LNCaP clone FGC (cell line): ENCODE measurements at regions not wholly inside any gene's neighbourhood (a gene's known extent, or its start where the extent isn't known, plus 50 kb on each side); places are given as distances from the start of the nearest gene placed in this dataset.
"Not testable (repeated sequence)": the region's sequence is repeated elsewhere in the genome, so short reads cannot be mapped to it uniquely, and the experiment has no call there.

ENCODE experiments used
- DNase-seq: peaks from one replicate; pipeline ENCODE4 v3.0.0-alpha.2; 2011; ENCODE audit warnings: low read depth
- H3K4me3 ChIP-seq: 2 replicates; pipeline ENCODE4 v1.5.1; 2011; ENCODE audit warnings: mild to moderate bottlenecking, low read depth, low read length, control low read depth
- CTCF ChIP-seq: IDR thresholded peaks from 2 replicates; pipeline ENCODE4 v1.5.1; 2012; ENCODE audit warnings: mild to moderate bottlenecking; ENCODE audit not compliant: control insufficient read depth, insufficient read depth; ENCODE audit errors: extremely low read depth

GRCh38 chr10:25743832-25744231, 190.2 kb upstream of the MYO3A start:
- no peak for TF ChIP-seq CTCF
- DNase-seq: no peak
- no peak overlapping the region for H3K4me3 ChIP-seq

GRCh38 chr10:25744574-25744973, 189.5 kb upstream of the MYO3A start:
- TF ChIP-seq CTCF: no peak
- H3K4me3 ChIP-seq: no peak overlapping the region
- DNase-seq: no peak

GRCh38 chr10:25745976-25746375, 188.1 kb upstream of the MYO3A start:
- TF ChIP-seq CTCF: no peak
- no peak overlapping the region for H3K4me3 ChIP-seq
- DNase-seq: no peak

- no peak overlapping the region for H3K4me3 ChIP-seq
- TF ChIP-seq CTCF: no peak
- no peak for DNase-seq
Observed at GRCh38 chr10:25747084-25747483, 186.9 kb upstream of the MYO3A start.

- no peak overlapping the region for H3K4me3 ChIP-seq
- no peak for TF ChIP-seq CTCF
- no peak for DNase-seq
Observed at GRCh38 chr10:25748509-25748908, 185.5 kb upstream of the MYO3A start.

- TF ChIP-seq CTCF: no peak
- no peak for DNase-seq
Observed at GRCh38 chr10:25753776-25754175, 180.3 kb upstream of the MYO3A start.

GRCh38 chr10:25755874-25756273, 178.2 kb upstream of the MYO3A start:
- not testable (repeated sequence) for H3K4me3 ChIP-seq, DNase-seq

More at GRCh38 chr10:25753776-25754175, 180.3 kb upstream of the MYO3A start:
- no peak overlapping the region for H3K4me3 ChIP-seq

- no peak overlapping the region for H3K4me3 ChIP-seq
- DNase-seq: no peak
- TF ChIP-seq CTCF: no peak
Observed at GRCh38 chr10:25756784-25757183, 177.2 kb upstream of the MYO3A start.
